OCI-LY7 (cell line): ENCODE measurements at regions not wholly inside any gene's neighbourhood (a gene's known extent, or its start where the extent isn't known, plus 50 kb on each side); places are given as distances from the start of the nearest gene placed in this dataset.

ENCODE experiments used
- BruUV-seq: library from RNA; stranded (reverse); fragments of 400-500 nt; replicated peaks from 2 replicates; lab custom pipeline; 2021; lab: Mats Ljungman, UMichigan
- CTCF ChIA-PET: fragments of 300-600 bp; sonication (Branson Sonifier 250); formaldehyde crosslinking; loops from one replicate; lab custom pipeline; 2022; ENCODE audit warnings: antibody characterized with exemption; ENCODE audit not compliant: unreplicated experiment; lab: Charles Lee
- POLR2A ChIA-PET: fragments of 300-600 bp; sonication (Branson Sonifier 250); formaldehyde crosslinking; loops from one replicate; lab custom pipeline; 2022; ENCODE audit warnings: antibody characterized with exemption; lab: Charles Lee
- DNase-seq: peaks from one replicate; pipeline ENCODE4 v3.0.0-alpha.2; 2015; ENCODE audit warnings: low spot score
- H2AFZ ChIP-seq: fragments of 200-600 bp; sonication (generic), shearing (Covaris generic); 2 replicates; pipeline ENCODE4 v1.6.1; 2014; ENCODE audit warnings: mild to moderate bottlenecking, antibody characterized with exemption, low read length, moderate library complexity
- H3K27ac ChIP-seq: fragments of 200-600 bp; sonication (generic); 2 replicates; pipeline ENCODE4 v1.5.1; 2014; ENCODE audit warnings: mixed run types, low read depth, mild to moderate bottlenecking, moderate library complexity, low read length, inconsistent platforms; ENCODE audit not compliant: poor library complexity, severe bottlenecking
- H3K36me3 ChIP-seq: fragments of 200-600 bp; sonication (generic); 2 replicates; pipeline ENCODE4 v1.6.1; 2014; ENCODE audit warnings: mild to moderate bottlenecking, antibody characterized with exemption, low read length, moderate library complexity, mixed read lengths; ENCODE audit not compliant: insufficient read depth
- H3K4me1 ChIP-seq: fragments of 200-600 bp; sonication (generic); 2 replicates; pipeline ENCODE4 v1.5.1; 2014; ENCODE audit warnings: mild to moderate bottlenecking, low read length; ENCODE audit not compliant: insufficient read depth, poor library complexity, severe bottlenecking
- H3K4me2 ChIP-seq: fragments of 200-600 bp; sonication (generic); 2 replicates; pipeline ENCODE4 v1.6.1; 2014; ENCODE audit warnings: mild to moderate bottlenecking, low read length
- H3K4me3 ChIP-seq: fragments of 200-600 bp; sonication (generic); 2 replicates; pipeline ENCODE4 v1.5.1; 2014; ENCODE audit warnings: mild to moderate bottlenecking, low read depth, low read length; ENCODE audit not compliant: poor library complexity, severe bottlenecking
- H3K79me2 ChIP-seq: fragments of 200-600 bp; sonication (generic); 2 replicates; pipeline ENCODE4 v1.6.1; 2016; ENCODE audit warnings: low read depth, mild to moderate bottlenecking, low read length, moderate library complexity, mixed read lengths; ENCODE audit not compliant: insufficient read depth
- H3K9me2 ChIP-seq: fragments of 200-600 bp; sonication (generic); 2 replicates; pipeline ENCODE4 v1.6.1; 2016; ENCODE audit warnings: mild to moderate bottlenecking, low read length, mixed read lengths; ENCODE audit not compliant: insufficient read depth
- H3K9me3 ChIP-seq: fragments of 200-600 bp; sonication (generic); 2 replicates; pipeline ENCODE4 v1.6.1; 2014; ENCODE audit warnings: mild to moderate bottlenecking, mixed run types, low read length, mixed read lengths
- H4K20me1 ChIP-seq: fragments of 200-600 bp; sonication (generic); 2 replicates; pipeline ENCODE4 v1.6.1; 2014; ENCODE audit warnings: mild to moderate bottlenecking, antibody characterized with exemption, low read length, moderate library complexity, mixed read lengths; ENCODE audit not compliant: insufficient read depth
- CTCF ChIP-seq: fragments of 200-600 bp; sonication (generic); conservative IDR thresholded peaks from 2 replicates; pipeline ENCODE4 v1.5.1; 2014; ENCODE audit warnings: mild to moderate bottlenecking, antibody characterized with exemption, low read length, moderate library complexity, mixed read lengths
- EZH2phosphoT487 ChIP-seq: fragments of 200-600 bp; sonication (generic); IDR thresholded peaks from 2 replicates; pipeline ENCODE4 v1.6.1; 2018; ENCODE audit warnings: low read depth, borderline replicate concordance, mild to moderate bottlenecking, mixed run types, antibody characterized with exemption, low read length, moderate library complexity, mixed read lengths
- intact Hi-C: fragments of 100-400 bp; cut with micrococcal nuclease; formaldehyde crosslinking; loops from one replicate; pipeline ENCODE4 v1.10.0; 2022; ENCODE audit not compliant: unreplicated experiment

GRCh38 chr14:106522990-106523389 lies 996.6 kb downstream of the TMEM121 start:
- BruUV-seq, result no TSS peak
- Histone ChIP-seq H3K36me3 (no peaks in the 10 kb centered on the region), H3K79me2 (no peaks in the 10 kb centered on the region), H3K4me2 (no peak overlapping the region), H3K9me3 (no peaks in the 10 kb centered on the region), H3K4me1 (no peaks in the 10 kb centered on the region), H3K9me2 (no peaks in the 10 kb centered on the region), H4K20me1 (no peaks in the 10 kb centered on the region), H3K4me3 (no peak overlapping the region), H2AFZ (no peak overlapping the region), H3K27ac (no peak overlapping the region)
- TF ChIP-seq CTCF, result no peak
- TF ChIP-seq EZH2phosphoT487, result no peak
- CTCF ChIA-PET, result no interaction called here
- no peak for DNase-seq
- intact Hi-C loops, result no loop called here
- POLR2A ChIA-PET, result no interaction called here

- no peak overlapping the region for H2AFZ ChIP-seq
- intact Hi-C loops, result no loop called here
- H3K4me1 ChIP-seq, result no peaks in the 10 kb centered on the region
- no peaks in the 10 kb centered on the region for H3K79me2 ChIP-seq
- no peaks in the 10 kb centered on the region for H3K9me3 ChIP-seq
- H3K36me3 ChIP-seq, result no peaks in the 10 kb centered on the region
- POLR2A ChIA-PET, result interaction anchor here (0.5 kb wide), 1 partner anchor 79 kb away, joined by 3 read pairs; no protein-coding TSS in a partner anchor
- TF ChIP-seq CTCF, result no peak
- TF ChIP-seq EZH2phosphoT487, result no peak
- DNase-seq, result peak; percentile 19
- no TSS peak for BruUV-seq
- CTCF ChIA-PET, result no interaction called here
- H3K4me2 ChIP-seq, result no peak overlapping the region
- H4K20me1 ChIP-seq, result no peaks in the 10 kb centered on the region
- no peaks in the 10 kb centered on the region for H3K9me2 ChIP-seq
- H3K27ac ChIP-seq, result no peak overlapping the region
- no peak overlapping the region for H3K4me3 ChIP-seq
Measured at GRCh38 chr14:106528717-106529116, 1002.3 kb downstream of the TMEM121 start.

- Histone ChIP-seq H4K20me1 (no peaks in the 10 kb centered on the region), H3K4me2 (no peak overlapping the region), H2AFZ (no peak overlapping the region), H3K9me3 (no peaks in the 10 kb centered on the region), H3K4me1 (no peaks in the 10 kb centered on the region), H3K79me2 (no peaks in the 10 kb centered on the region), H3K36me3 (no peaks in the 10 kb centered on the region), H3K4me3 (no peak overlapping the region), H3K27ac (no peak overlapping the region), H3K9me2 (no peaks in the 10 kb centered on the region)
- TF ChIP-seq CTCF (no peak), EZH2phosphoT487 (no peak)
- ChIA-PET CTCF (no interaction called here), POLR2A (no interaction called here)
- no TSS peak for BruUV-seq
- no peak for DNase-seq
- intact Hi-C loops, result no loop called here
Measured at GRCh38 chr14:106530031-106530422, 1003.6 kb downstream of the TMEM121 start.
